Uterus (tissue), 3 donors: ENCODE measurements at regions not wholly inside any gene's neighbourhood (a gene's known extent, or its start where the extent isn't known, plus 50 kb on each side); places are given as distances from the start of the nearest gene placed in this dataset.

Experiments used
- DNase-seq, 2 donors: peaks; one replicate each; pipeline ENCODE4 v3.0.0-alpha.2; 2019 to 2020
- H3K27ac ChIP-seq, 2 donors: fragments of 200-600 bp; sonication (generic); 1 replicate in 1 of 2; 2 replicates in 1 of 2; pipeline ENCODE4 v1.5.1; 2016 to 2018
- H3K27me3 ChIP-seq, 2 donors: fragments of 200-600 bp; sonication (generic); one replicate each; pipeline ENCODE4 v1.5.1; 2018 to 2019; ENCODE audit warnings: control low read depth in 1 of 2
- H3K36me3 ChIP-seq, 2 donors: fragments of 200-600 bp; sonication (generic); one replicate each; pipeline ENCODE4 v1.5.1; 2019; ENCODE audit warnings: control low read depth in 1 of 2
- H3K4me1 ChIP-seq, 2 donors: fragments of 200-600 bp; sonication (generic); one replicate each; pipeline ENCODE4 v1.5.1; 2018 to 2019; ENCODE audit warnings: control low read depth in 1 of 2
- H3K4me3 ChIP-seq, 2 donors: fragments of 200-600 bp; sonication (generic); 1 replicate in 1 of 2; 2 replicates in 1 of 2; pipeline ENCODE4 v1.5.1; 2018 to 2019; ENCODE audit warnings: mild to moderate bottlenecking in 1 of 2
- H3K9me3 ChIP-seq, 2 donors: fragments of 200-600 bp; sonication (generic); one replicate each; pipeline ENCODE4 v1.5.1; 2019; ENCODE audit warnings: control low read depth in 1 of 2
- POLR2A ChIP-seq, 2 donors: fragments of 450-650 bp; IDR thresholded peaks; one replicate each; pipeline ENCODE4 v1.6.1; 2016; ENCODE audit warnings: antibody characterized with exemption in 2 of 2, mild to moderate bottlenecking in 1 of 2, moderate library complexity in 1 of 2
- intact Hi-C: fragments of 100-400 bp; cut with DNase I; formaldehyde crosslinking; loops from one replicate; pipeline ENCODE4 v1.15.1; 2023; ENCODE audit warnings: low total_unique reads
- TF ChIP-seq, protein P1 (sequence below), 4 experiments: fragments of 200-600 bp in 2 of 4; fragments of 450-650 bp in 2 of 4; sonication (generic) in 2 of 4; IDR thresholded peaks; one replicate each; pipeline ENCODE4 v1.5.1; 2016 to 2019; ENCODE audit warnings: antibody characterized with exemption in 4 of 4, mild to moderate bottlenecking in 2 of 4, moderate library complexity in 1 of 4
- donor health status: DM: yes; HTN: yes; CAD: no.

GRCh38 chr4:108383157-108383556 lies 214.4 kb upstream of the LEF1 start:
- Histone ChIP-seq H3K9me3 (no peaks in the 10 kb centered on the region), H3K27ac (no peak overlapping the region), H3K4me1 (no peaks in the 10 kb centered on the region), H3K4me3 (no peak overlapping the region), H3K36me3 (no peaks in the 10 kb centered on the region), H3K27me3 (peaks cover 0 to under 1% of the 10 kb centered on the region in 2 donors)
- TF ChIP-seq, protein P1, sequence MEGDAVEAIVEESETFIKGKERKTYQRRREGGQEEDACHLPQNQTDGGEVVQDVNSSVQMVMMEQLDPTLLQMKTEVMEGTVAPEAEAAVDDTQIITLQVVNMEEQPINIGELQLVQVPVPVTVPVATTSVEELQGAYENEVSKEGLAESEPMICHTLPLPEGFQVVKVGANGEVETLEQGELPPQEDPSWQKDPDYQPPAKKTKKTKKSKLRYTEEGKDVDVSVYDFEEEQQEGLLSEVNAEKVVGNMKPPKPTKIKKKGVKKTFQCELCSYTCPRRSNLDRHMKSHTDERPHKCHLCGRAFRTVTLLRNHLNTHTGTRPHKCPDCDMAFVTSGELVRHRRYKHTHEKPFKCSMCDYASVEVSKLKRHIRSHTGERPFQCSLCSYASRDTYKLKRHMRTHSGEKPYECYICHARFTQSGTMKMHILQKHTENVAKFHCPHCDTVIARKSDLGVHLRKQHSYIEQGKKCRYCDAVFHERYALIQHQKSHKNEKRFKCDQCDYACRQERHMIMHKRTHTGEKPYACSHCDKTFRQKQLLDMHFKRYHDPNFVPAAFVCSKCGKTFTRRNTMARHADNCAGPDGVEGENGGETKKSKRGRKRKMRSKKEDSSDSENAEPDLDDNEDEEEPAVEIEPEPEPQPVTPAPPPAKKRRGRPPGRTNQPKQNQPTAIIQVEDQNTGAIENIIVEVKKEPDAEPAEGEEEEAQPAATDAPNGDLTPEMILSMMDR (IDR thresholded peaks at IDR 0.05), result no peak
- no peak for TF ChIP-seq POLR2A (IDR thresholded peaks at IDR 0.05)
- intact Hi-C loops, result no loop called here
- DNase-seq, result no peak

GRCh38 chr4:108382751-108383150 lies 214.0 kb upstream of the LEF1 start:
- Histone ChIP-seq H3K36me3 (no peaks in the 10 kb centered on the region), H3K27me3 (no peaks in the 10 kb centered on the region), H3K27ac (no peak overlapping the region), H3K4me3 (no peak overlapping the region), H3K9me3 (no peaks in the 10 kb centered on the region), H3K4me1 (no peaks in the 10 kb centered on the region)
- TF ChIP-seq POLR2A (IDR thresholded peaks at IDR 0.05), result no peak
- TF ChIP-seq, protein P1 (IDR thresholded peaks at IDR 0.05), result no peak
- intact Hi-C loops, result no loop called here
- DNase-seq, result no peak

DNA sequence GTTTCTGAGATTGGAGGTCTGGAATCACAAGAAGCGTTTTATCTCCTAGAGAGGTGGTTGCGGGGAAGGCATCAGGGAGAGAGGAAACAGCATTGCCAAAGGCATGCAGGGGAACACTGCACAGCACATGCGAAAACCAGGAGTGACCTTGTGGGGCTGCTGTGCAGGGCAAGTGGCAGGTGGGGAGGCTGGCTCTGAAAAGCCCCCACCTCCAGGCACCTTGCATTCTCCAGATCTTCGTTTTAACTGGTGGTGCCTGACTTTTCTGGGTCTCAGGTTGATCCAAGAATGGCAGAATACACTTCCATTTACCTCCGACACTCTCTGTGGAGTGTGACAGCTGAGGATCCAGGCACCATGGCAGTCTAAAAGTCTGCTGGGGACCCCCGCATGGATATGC lies 209.4 kb upstream of the LEF1 start:
- H3K9me3 ChIP-seq, result no peaks in the 10 kb centered on the region
- no peaks in the 10 kb centered on the region for H3K36me3 ChIP-seq
- intact Hi-C loops, result no loop called here
- H3K4me3 ChIP-seq, result no peak overlapping the region
- no peaks in the 10 kb centered on the region for H3K4me1 ChIP-seq
- DNase-seq, result no peak
- TF ChIP-seq, protein P1 (IDR thresholded peaks at IDR 0.05), result no peak
- TF ChIP-seq POLR2A (IDR thresholded peaks at IDR 0.05), result no peak
- H3K27ac ChIP-seq, result no peak overlapping the region
- no peaks in the 10 kb centered on the region for H3K27me3 ChIP-seq

- H3K9me3 ChIP-seq, result no peaks in the 10 kb centered on the region
- no peak for DNase-seq
- H3K4me1 ChIP-seq, result no peaks in the 10 kb centered on the region
- H3K36me3 ChIP-seq, result no peaks in the 10 kb centered on the region
- H3K27ac ChIP-seq, result no peak overlapping the region
- TF ChIP-seq, protein P1 (IDR thresholded peaks at IDR 0.05), result no peak
- no peak overlapping the region for H3K4me3 ChIP-seq
- intact Hi-C loops, result no loop called here
- peaks cover 0 to 4% of the 10 kb centered on the region in 2 donors for H3K27me3 ChIP-seq
Measured at GRCh38 chr4:108377021-108377420, 208.3 kb upstream of the LEF1 start.

DNA sequence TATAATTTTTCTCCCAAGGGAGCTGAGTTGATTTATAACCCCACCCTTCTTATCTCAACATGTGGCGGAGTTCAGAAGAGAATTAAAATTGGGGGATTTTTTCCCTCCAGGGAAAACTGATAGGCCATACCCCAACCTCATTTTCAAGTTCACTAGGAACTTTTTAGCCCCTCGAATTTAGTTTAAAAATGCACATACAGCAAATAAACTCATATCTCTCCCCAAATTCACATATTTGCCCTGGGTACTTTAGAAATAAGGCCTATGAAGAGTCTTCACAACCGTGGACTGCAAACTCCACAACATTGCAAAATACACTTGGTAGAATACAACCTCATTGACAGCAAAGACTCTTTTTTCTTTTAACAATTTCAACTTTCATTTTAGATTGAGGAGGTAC lies 206.7 kb upstream of the LEF1 start:
- TF ChIP-seq, protein P1 (IDR thresholded peaks at IDR 0.05), result no peak
- no peak for TF ChIP-seq POLR2A (IDR thresholded peaks at IDR 0.05)
- DNase-seq, result no peak
- intact Hi-C loops, result no loop called here

More for the DNA sequence above, 206.7 kb upstream of the LEF1 start:
- H3K9me3 ChIP-seq, result no peaks in the 10 kb centered on the region
- peaks cover 0 to 12% of the 10 kb centered on the region in 2 donors for H3K27me3 ChIP-seq
- H3K4me3 ChIP-seq, result no peak overlapping the region
- no peak overlapping the region for H3K27ac ChIP-seq
- no peaks in the 10 kb centered on the region for H3K4me1 ChIP-seq
- H3K36me3 ChIP-seq, result no peaks in the 10 kb centered on the region
